ENCODE measurements at regions not wholly inside any gene's neighbourhood (a gene's known extent, or its start where the extent isn't known, plus 50 kb on each side); places are given as distances from the start of the nearest gene placed in this dataset.

- TF ChIP-seq CTCF (IDR thresholded peaks at IDR 0.05): no peak
- no peak for TF ChIP-seq POLR2A (IDR thresholded peaks at IDR 0.05)
Observed at GRCh38 chr21:36647279-36648093, 51.4 kb upstream of the SIM2 start.

All from prostate gland (tissue), 2 donors.